GM12875 (cell line): ENCODE measurements at regions not wholly inside any gene's neighbourhood (a gene's known extent, or its start where the extent isn't known, plus 50 kb on each side); places are given as distances from the start of the nearest gene placed in this dataset.
"Not testable (repeated sequence)": the region's sequence is repeated elsewhere in the genome, so short reads cannot be mapped to it uniquely, and the experiment has no call there.

Experiments used
- H3K4me3 ChIP-seq: one replicate; pipeline ENCODE4 v1.5.1; 2011; ENCODE audit warnings: low read depth, low read length, control low read depth
- CTCF ChIP-seq: IDR thresholded peaks from 2 replicates; pipeline ENCODE4 v1.5.1; 2011; ENCODE audit warnings: low read depth, mild to moderate bottlenecking, control low read depth, inconsistent platforms, low read length, moderate library complexity, borderline replicate concordance; ENCODE audit not compliant: insufficient read depth

- H3K4me3 ChIP-seq = no peak overlapping the region
- TF ChIP-seq CTCF = no peak
Observed at GRCh38 chr1:24250791-24251190, 63.7 kb upstream of the IFNLR1 start.

- no peak overlapping the region for H3K4me3 ChIP-seq
- no peak for TF ChIP-seq CTCF
Observed at GRCh38 chr1:24250224-24250623, 63.1 kb upstream of the IFNLR1 start.

GRCh38 chr1:24248859-24249258 lies 61.8 kb upstream of the IFNLR1 start:
- no peak for TF ChIP-seq CTCF
- no peak overlapping the region for H3K4me3 ChIP-seq

- H3K4me3 ChIP-seq = not testable (repeated sequence)
Observed at GRCh38 chr1:24247337-24247736, 60.2 kb upstream of the IFNLR1 start.

- TF ChIP-seq CTCF = no peak
- no peak overlapping the region for H3K4me3 ChIP-seq
Observed at GRCh38 chr1:24244519-24245268, 57.6 kb upstream of the IFNLR1 start.

- no peak for TF ChIP-seq CTCF
Observed at GRCh38 chr1:24237750-24238395, 50.8 kb upstream of the IFNLR1 start.

GRCh38 chr1:24236789-24237371 lies 49.8 kb upstream of the IFNLR1 start:
- no peak for TF ChIP-seq CTCF
- no peak overlapping the region for H3K4me3 ChIP-seq

More at GRCh38 chr1:24237750-24238395, 50.8 kb upstream of the IFNLR1 start:
- no peak overlapping the region for H3K4me3 ChIP-seq
